Hematopoietic multipotent progenitor cell treated with erythropoietin and hydrocortisone succinate and interleukin-3 and kit ligand, for 15 days (in vitro differentiated cells): ENCODE measurements at regions not wholly inside any gene's neighbourhood (a gene's known extent, or its start where the extent isn't known, plus 50 kb on each side); places are given as distances from the start of the nearest gene placed in this dataset.

Experiments
- DNase-seq: peaks from one replicate; pipeline ENCODE4 v3.0.0-alpha.2; 2015; ENCODE audit warnings: low spot score

DNA sequence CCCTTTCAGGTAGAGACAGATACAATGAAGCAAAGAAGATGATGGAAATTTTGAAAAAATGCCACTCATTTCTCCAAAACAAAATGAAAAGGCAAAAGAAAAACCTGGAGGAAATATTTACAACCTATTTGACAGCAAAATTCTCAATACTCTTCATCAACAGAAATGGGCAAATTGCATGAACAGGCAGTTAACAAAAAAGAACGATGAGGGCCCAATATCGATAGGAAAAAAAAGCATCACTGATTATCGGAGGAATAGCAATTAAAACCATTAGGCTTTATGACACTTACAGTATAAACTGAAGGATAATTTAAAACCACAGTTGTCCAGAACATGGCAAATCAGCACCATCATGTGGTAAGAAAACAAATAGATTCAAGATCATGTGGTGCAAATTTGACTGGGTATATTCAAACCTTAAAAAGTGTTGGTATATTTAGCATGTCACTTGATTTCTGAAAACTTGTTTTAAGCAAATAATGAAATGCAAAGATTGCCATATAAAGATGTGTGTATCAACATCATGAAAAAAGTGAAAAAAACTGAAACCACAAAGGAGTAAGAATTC is 222.9 kb downstream of the BRD1 start:
- DNase-seq, result no peak

DNA sequence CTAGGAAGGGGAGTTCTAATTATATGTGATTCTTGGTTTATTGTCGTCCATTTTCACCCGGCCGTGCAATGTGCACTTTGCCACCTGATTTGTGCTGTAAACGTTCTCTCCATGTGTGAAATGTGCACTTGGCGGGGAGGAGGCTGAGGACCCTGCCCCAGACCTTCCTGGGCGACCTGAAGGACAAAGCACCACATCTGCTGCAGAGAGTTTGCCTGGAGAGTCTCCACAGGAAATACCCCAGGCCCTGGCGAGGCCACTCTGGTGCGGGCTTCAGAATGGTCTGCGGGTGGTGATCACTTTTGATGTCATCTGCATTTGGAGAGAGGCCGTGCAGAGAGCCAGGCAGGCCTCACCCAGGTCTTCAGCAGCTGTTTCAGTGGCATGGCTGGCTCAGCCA is 224.7 kb downstream of the BRD1 start:
- no peak for DNase-seq

- DNase-seq, result no peak
These were observed 225.2 kb downstream of the BRD1 start for GRCh38 chr22:49602481-49602880.

GRCh38 chr22:49601614-49602321 is 225.9 kb downstream of the BRD1 start:
- no peak for DNase-seq

DNA sequence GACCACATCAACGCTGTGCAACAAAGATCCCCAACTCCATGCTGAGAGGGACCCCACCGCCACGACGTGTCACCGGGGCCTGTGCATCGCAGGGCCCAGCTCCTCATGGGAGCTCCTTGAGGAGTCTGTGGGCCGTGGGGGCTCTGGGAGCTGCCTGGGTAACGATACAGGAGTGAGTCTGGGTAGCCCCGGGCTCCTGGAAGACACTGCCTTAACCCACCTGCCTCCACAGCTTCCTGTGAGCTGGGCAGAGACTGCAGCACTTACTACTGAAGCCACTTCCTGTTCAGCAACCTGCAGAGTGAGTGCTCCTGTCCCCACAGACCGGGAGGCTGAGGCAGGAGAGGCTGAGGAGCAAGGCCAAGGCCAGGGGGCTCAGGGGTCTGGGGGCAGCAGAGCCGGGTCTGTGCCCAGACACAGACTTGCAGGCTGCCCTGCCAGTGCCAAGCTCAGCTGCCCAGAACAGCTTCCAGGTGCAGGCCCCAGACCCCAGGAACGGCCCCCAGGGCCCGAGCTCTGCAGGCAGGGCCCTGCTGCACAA is 226.7 kb downstream of the BRD1 start:
- DNase-seq, result no peak

DNA sequence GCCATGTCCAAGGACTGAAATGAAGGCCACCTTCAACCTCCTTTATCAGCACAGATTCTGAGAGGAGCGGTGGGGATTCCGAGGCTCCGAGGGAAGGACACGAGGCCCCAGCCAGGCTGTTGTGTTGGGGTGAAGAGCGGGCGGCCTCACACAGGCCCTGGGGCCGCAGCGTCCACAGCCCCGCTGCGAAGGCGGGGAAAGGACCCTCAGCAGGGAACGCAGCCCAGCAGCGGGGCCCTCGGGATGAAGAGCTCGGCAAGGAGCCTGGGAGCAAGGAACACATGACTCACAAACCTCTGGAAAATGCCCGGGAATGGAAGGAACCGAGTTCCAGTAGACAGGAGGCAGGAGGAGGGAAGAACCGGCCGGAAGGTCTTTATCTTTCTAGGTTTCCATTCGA is 227.2 kb downstream of the BRD1 start:
- no peak for DNase-seq

DNA sequence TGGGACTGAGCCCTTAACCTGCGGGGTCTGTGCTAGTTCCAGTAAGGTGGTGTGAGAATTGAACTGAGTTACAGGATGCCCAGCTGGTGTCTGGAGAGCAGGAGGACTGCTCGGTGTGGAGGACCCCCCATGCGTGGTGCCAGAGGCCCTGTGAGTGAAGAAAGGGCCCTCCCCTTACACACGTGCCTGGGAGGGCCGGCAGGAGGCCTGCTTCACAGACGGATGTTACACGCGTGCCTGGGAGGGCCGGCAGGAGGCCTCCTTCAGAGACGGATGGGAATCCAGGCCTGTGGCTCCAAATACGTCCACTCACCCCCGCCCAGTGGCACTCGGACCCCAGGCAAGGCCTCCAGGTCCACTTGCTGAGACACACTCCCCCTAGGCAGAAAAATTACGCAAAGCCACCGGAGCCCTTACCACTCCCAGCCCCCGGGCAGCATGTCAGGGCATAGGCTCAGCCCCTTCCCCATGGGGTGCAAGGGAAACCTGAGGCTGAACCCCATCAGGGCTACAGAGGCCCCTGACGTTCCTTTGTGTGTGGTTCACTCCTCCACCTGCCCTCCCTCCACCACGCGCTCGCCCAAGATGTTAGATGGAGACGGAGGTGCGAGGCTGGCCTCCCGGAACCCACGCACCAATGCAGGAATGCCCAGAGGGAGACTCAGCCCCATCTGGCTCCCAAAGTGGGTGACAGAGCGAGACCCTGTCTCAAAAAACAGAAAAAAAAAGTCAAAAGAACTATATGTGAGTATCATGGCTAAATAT is 227.8 kb downstream of the BRD1 start:
- no peak for DNase-seq

GRCh38 chr22:49599039-49599438 is 228.6 kb downstream of the BRD1 start:
- DNase-seq, result no peak

DNA sequence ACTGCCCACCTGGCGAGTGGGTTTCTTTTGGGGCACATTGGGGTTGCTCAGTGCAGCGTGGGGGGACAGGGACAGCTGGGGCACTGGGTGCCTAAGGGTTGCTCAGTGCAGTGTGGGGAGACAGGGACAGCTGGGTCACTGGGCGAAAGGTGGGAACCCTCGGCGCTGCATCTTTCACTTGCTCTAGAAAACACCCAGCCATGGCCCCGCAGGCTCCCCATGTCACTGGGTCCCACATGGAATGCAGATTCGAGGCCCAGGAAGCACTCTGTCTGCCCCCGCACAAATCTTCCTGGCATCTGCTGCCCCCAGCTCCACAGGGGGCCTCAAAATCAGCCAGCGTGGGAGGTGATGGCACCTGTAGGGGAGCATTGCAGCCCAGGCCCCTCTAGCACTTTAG is 229.3 kb downstream of the BRD1 start:
- DNase-seq, result no peak

GRCh38 chr22:49597428-49598039 is 230.1 kb downstream of the BRD1 start:
- no peak for DNase-seq

DNA sequence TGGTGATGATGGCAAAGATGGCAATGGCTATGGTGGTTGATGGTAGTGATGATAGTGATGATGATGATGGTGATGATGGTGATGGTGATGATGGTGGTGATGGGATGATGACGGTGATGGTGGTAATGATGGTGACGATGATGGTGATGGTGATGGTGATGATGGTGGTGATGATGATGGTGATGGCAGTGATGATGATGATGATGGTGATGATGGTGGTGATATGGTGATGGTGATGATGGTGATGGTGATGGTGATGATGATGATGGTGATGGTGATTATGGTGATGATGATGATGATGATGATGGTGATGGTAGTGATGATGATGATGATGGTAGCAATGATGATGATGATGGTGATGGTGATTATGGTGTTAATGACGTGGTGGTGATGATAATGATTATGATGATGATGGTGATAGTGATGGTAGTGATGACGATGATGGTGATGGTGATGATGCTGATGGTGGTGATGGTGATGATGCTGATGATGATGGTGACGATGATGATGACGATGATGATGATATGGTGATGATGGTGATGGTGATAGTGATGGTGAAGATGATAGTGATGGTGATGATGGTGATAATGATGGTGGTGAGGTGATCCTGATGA is 232.1 kb downstream of the BRD1 start:
- no peak for DNase-seq

GRCh38 chr22:49594078-49594477 is 233.6 kb downstream of the BRD1 start:
- no peak for DNase-seq

DNA sequence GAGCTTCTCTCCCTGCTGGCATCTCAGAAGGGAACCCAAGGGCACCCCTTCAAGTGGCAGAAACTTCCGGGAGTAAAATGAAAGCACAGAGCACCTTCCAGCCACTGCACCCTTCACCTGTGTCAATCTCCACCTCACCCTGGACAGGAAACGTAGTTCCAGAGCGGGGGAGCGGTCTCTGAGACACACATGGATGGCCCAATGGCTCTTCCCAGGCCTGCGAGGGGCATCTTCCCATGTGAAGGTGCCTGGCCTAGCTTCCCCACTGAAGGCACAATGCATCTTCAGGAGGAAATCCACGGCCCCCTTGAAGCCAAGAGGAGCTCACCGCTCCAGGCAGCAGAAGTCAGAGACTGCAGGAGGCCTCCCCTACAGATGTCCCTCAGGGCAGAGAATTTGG is 234.2 kb downstream of the BRD1 start:
- DNase-seq, result no peak

DNA sequence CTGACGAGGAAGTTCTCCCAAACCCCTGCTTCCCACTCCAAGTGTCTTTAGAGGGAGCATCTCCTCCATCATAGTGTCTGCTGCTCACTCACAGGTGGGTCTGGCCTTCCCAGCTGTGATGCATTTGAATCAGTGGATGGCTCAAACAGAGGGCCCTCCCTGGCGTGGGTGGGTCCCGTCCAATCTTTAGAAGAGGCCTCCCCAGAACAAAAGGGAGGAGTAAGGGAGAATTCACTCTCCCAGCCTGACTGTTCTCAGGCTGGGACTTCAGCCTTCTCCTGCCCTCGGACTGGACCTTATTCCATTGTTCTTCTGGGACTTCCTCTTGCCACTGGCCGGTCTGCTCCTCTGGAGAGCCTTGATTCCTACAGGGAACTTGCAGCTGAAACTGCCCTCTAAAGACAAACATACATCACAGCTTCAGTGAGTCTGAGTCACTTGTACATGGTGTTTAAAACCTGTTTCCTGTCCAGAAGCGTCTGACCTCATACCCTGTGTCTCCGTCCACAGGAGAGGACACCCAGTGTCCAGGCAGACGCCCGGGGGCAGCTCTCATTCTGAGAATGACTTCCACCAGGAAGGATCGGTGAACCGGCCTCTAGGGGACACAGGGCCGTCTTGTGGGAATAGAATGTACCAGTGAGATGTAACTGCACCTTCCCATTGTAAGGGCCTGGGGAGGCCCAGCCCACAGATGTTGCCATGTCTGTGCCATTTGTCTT is 234.7 kb downstream of the BRD1 start:
- DNase-seq, result no peak

- no peak for DNase-seq
These were observed 236.7 kb downstream of the BRD1 start for GRCh38 chr22:49590851-49591445.

DNA sequence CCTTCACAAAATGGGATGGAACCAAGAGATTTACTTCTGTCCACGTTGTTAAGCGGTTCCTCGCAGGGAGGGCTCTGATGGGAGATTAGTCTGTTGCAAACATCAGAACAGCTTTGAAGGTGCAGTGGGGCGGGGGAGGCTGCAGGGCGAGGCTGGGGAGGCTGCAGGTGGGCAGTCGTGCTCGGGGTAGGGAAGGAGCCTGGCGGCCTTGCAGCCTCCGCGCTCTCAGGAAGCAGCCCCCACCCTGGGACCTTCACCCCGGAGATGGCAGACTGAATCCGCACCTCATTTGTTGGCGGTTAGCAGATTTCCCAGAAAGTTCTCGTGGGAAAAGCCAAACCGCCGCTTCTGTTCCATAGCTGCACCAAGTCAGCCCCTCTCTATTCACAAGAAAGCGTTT is 237.3 kb downstream of the BRD1 start:
- DNase-seq, result no peak

DNA sequence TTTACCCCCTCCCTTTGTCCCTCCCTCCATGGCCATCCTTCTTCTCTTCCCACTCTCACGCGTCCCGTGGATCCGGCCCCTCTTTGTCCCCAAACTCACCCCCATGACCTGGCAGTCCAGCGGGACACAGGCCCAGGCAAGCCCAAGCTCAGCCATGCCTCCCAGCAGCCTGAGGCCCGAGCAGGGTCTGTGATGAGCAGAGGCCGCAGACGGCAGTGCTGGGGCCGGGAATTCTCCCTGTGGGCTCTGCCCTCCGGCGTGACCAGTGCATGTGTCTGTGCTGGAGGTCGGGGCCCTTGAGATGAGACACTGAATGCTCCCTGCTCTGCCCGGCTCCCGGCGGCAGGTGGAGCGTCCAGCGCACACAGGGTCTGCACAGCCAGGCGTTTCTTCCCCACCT is 237.9 kb downstream of the BRD1 start:
- DNase-seq, result no peak

DNA sequence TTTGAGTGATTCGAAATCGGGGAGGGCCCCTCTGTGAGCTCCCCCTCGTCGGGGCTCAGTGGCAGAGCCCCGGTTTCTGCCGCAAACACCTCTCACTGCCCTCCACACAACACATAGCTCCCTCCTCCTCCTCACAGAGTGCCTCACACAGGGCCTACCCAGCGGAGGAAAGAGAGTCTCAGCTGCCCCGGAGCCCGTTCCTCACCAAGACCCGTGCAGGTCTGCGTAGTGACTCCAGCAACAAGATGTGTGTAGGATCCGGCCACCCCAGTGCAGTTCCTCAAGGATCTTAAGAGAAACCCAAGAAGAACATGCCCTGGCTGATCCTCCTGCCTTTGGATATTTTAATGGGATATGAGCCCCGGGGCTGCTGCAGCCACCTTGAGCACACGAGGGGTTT is 238.4 kb downstream of the BRD1 start:
- DNase-seq, result no peak

- no peak for DNase-seq
These were observed 238.9 kb downstream of the BRD1 start for GRCh38 chr22:49588739-49589138.

DNA sequence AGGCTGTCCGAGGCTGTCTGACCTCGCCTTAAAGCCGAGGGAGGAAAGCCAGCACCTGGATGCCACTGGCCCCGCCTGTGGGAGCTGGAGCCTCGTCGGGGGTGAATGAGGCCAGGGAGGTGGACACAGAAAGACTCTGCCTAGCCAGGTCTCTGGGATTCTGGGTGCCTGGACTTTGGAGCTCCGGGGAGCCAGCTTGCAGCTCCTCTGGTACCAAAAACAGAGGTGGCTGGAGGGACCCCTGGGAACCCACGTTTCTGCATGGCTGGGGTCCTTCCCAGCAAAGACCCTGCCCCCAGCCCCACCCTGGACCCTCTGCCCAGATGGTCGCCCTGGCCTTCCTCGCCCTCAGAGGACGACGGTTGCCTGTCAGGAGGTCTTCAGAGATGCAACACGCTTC is 239.7 kb downstream of the BRD1 start:
- no peak for DNase-seq

GRCh38 chr22:49587421-49587820 is 240.3 kb downstream of the BRD1 start:
- DNase-seq, result no peak
